ENCODE measurements at regions not wholly inside any gene's neighbourhood (a gene's known extent, or its start where the extent isn't known, plus 50 kb on each side); places are given as distances from the start of the nearest gene placed in this dataset.

GRCh38 chr6:134375220-134375580, 57.3 kb upstream of the SGK1 start:
- TF ChIP-seq CTCF (IDR thresholded peaks at IDR 0.05): no peak
- TF ChIP-seq EZH2phosphoT487 (IDR thresholded peaks at IDR 0.05): no peak

Data from neural progenitor cell (in vitro differentiated cells).